DMS153 treated with DMSO at 0.1 percent for 48 hours (cell line): ENCODE measurements at regions not wholly inside any gene's neighbourhood (a gene's known extent, or its start where the extent isn't known, plus 50 kb on each side); places are given as distances from the start of the nearest gene placed in this dataset.
A peak's percentile ranks its signal among the peaks of the same experiment; 100 is the strongest.

Experiments used
- DNase-seq: peaks from one replicate; lab custom pipeline; 2025; ENCODE audit not compliant: unreplicated experiment; lab: John Stamatoyannopoulos, UW

- DNase-seq = no peak
Measured at GRCh38 chr1:5751163-5751540, 241.1 kb downstream of the NPHP4 start.

DNA sequence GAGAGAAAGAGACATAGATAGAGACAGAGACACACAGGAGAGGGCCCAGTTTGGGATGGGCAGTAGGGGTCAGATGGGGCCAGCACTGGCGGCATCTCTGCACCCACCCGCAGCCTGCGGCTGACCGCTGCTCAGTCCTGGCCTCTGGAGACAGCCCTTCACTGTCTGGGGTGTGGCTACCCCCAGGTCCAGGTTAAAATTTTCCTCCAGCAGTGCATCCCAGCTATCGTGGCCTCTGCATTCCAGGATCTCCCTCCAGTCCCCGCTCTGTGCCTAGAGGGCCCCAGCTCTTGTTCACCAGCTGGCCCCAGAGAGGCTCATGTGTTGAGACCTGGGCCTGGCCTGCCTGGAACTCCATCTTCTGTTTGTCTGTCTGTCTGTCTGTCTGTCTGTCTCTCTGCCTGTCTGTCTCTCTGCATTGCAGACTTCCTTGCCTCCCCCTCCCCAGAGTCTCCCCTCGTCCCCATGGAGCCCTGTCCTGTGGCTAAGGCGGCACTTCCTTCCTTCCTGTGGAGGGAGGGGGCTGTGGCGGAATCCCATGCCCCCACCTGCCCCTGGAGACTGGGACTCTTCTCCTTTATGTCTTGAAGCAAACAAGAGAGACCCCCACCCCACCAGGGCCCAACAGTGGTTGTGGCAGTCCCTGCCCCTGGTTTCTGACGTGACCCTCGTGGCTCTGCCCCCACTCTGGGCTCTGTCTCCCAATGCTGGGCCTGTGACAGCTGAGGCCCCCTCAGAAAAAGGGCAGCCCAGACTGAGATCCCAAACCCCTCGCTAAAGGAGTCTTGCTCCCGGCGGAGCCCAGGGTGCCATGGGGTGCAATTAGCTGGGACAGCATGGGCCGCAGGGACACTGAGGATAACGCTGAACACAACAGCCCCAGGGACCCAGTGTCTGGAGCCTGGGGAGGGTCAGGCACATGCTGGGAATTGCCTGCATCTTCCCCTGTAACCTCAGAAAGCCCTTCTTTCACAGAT is 241.8 kb downstream of the NPHP4 start:
- DNase-seq = no peak

- no peak for DNase-seq
Measured at GRCh38 chr1:5748286-5749225, 243.7 kb downstream of the NPHP4 start.

DNA sequence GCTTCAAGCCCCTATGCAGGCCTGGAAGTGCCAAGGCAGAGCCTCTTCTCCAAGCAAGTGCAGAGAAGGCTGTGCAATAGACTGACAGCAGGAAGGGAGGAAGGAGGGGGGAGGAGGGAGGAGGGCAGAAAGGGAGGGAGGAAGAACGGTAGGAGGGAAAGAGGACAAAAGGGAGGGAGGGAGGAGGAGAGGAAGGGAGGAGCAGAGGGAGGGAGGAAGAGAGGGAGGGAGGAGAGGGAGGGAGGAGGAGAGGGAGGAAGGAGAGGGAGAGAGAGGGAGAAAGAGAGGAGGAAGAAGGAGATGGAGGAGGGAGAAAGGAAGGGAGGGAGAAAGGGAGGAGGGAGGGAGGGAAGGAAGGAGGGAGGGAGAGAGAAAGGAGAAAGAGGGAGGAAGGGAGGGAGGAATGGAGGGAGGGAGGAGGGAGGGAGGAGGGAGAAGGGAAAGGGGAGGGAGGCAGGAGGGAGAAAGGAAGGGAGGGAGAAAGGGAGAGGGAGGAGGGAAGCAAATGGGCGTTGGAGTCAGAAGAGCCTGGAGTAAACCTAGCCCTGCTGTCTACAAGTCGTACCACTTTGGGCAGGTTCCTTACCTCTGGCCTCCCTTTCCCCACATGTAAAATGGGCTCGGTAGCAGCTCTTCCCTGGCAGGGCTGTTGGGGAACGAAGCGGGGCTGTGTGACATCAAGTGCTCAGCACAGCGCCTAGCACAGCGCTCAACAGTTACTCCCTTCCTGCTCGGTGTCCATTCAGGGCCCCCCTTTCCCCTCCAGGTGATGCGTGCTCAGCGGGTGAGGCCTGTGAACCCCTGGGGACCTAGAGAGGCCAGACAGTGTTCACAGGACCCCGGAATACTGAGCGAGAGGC is 244.6 kb downstream of the NPHP4 start:
- no peak for DNase-seq

GRCh38 chr1:5746611-5747425 is 245.4 kb downstream of the NPHP4 start:
- DNase-seq = peak; percentile 19

- DNase-seq = peak; percentile 75
Measured at GRCh38 chr1:5745800-5746610, 246.2 kb downstream of the NPHP4 start.

DNA sequence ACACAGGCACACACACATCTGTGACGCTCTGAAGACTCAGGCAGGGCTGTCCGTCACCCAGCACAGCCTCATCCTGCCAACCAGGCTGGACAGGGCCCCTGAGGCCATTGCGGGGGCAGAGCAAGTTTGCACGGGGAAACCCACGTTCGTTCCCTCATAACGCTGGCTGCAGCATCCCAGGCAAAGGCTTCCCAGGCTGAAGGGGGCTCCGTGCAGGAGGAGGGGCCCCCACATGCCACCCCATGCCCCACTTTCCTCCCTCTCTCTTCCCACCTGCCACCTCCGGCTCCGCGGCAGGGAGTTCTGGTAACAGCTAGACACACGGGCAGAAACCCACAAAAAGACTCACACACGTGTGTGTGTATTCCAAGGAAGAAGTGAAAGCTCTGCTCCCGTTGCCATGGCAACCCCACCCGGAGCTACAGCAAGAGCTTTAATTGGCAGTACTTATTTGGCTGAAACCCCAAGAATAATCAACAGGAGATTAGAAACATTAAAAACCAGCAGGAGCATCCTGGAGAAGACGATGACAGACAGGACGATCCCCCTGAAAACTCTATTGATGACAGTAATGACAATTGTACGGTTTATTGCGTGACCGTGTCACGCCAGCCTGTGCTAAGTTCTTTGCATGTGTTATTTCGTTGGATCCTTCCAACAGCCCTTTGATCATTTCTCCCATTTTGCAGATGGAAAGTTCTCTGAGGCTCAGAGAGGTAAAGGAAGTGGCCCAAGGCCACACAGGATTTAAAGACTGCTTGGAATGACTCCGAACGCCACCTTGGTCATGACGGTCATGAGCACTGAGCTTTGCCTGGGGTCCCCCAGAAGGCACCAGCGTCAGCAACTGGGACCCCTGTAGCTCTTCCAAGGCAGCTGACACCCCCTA is 247.1 kb downstream of the NPHP4 start:
- DNase-seq = no peak

DNA sequence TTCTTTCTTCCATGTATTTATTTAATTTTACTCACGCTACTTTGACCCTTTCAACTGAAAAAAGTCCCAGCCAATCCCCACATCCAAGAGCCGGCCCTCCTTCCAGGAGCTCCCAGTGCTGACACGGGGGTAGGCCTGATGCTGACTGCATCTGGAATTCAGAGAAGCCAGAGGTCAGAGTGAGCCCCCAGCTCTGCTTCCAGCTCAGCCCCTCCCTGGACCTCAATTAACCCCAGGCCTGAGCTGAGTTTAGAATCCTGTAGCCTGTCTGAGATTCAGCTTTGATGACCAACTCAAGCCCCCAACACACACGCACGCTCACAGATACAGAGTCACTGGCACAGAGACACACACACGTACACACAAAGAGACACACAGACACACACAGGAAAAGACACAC is 247.9 kb downstream of the NPHP4 start:
- DNase-seq = no peak

DNA sequence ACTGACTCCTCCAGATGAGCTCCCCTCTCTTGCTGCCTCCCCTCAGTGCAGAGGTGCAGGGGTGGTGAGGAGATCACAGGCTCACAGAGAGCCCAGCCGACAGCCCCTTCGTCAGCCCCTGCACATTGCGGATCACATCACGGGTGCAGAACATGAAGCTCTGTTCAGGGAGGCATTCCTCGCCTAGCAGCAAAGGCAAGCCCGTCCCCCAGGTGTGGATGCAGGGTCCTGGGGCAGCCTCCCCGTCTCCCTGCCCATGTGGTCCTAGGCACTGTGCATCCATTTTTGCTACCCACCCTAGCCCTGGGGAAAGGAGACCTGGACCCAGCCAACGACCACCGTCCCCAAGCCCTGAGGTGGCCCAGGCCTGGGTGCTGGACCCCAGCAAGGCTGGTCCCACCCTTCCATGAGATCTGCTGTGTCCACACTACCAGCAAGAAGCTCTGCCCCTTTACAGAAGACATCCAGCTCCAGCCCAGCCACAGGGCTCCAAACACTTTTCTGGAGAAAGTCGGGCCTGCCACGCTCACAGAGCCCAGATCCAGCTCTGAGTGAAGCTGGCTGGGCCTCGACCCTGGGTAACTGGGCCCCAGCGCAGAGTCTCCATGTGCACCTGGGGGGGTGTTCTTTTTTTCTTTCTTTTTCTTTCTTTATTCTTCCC is 248.7 kb downstream of the NPHP4 start:
- DNase-seq = no peak

DNA sequence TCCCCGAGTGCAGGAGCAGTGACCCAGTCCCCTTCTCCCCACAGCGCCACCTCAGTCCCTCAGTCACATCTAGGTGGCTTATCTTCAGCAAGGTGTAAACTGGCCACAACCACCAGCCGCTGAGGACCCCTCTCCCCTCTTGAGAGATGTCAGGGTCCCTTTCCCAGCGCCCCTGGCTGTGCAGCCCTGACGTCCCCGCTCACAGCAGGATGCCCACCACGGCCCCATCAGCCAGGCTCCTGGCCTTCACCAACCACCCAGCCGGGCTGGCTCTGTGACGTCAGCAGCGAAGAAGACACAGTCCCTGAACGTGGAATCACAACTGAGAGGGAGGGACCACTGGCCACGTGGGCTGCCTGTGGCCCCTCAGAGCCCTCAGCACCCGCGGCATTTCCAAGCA is 249.4 kb downstream of the NPHP4 start:
- no peak for DNase-seq

- no peak for DNase-seq
Measured at GRCh38 chr1:5742032-5742431, 250.2 kb downstream of the NPHP4 start.

- DNase-seq = no peak
Measured at GRCh38 chr1:5740865-5741860, 251.1 kb downstream of the NPHP4 start.

GRCh38 chr1:5740450-5740849 is 251.8 kb downstream of the NPHP4 start:
- DNase-seq = no peak

DNA sequence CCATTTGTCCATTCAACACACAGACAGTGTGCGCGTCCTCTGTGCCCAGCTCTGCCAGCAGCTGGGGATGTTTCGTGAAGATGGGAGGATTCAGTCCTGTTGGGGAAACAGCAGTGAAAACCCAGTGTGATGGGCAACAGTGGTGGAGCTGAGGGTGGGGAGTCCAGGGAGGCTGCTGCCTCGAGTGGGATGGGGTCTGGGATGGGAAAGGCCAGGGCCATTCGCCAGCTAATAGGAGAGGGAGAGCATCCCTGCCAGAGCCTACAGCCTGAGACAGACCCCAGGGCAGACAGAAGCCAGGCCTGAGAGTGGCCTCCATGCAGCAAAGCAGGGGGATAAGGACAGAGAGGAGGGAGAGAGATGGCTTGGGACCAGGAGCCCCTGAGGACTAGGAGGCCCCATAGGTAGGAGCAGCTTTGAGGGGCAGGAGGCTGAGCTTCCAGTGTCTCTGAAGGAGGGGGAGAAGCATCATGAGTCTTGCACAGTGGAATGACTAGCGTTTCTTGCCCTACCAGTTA is 252.6 kb downstream of the NPHP4 start:
- DNase-seq = no peak

DNA sequence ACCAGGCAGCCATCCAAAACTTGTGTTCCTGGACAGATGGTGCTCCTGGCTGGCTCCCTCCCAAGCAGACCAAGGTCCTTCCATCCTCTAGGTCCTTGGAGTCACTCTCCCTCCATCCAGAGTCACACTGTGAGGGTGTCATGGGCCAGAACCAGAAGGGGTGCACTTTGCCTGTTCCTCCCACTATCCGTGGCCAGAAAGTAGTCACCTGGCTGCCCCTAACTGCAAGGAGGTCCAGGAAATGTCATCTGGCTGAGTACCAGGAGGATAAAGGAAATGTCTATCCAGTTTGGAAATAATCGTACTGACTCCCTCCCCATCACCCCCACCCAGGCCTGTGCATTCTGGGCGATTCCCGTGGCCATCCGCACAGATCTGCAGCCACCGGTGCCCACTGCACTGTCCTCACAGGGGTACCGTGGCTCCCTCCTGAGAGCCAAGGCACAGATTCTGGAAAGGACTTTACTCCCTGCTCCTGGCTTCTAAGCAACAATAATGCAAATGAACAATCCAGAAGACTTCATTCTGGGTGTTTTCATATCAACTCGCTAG is 253.2 kb downstream of the NPHP4 start:
- no peak for DNase-seq

DNA sequence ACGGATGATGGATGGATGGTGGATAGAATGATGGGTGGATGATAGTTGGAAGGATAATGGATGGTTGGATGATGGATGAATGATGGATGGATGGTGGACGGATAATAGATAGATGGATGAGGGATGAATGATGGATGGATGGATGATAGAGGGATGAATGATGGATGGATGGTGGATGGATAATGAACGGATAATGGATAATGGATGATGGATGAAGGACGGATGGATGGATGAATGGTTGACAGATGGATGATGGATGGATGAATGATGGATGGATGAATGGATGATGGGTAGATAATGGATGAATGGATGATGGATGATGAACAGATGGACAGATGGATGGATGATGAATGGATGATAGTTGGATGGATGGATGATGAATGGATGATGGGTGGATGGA is 255.1 kb downstream of the NPHP4 start:
- DNase-seq = no peak
